ENCODE measurements at regions not wholly inside any gene's neighbourhood (a gene's known extent, or its start where the extent isn't known, plus 50 kb on each side); places are given as distances from the start of the nearest gene placed in this dataset.

DNA sequence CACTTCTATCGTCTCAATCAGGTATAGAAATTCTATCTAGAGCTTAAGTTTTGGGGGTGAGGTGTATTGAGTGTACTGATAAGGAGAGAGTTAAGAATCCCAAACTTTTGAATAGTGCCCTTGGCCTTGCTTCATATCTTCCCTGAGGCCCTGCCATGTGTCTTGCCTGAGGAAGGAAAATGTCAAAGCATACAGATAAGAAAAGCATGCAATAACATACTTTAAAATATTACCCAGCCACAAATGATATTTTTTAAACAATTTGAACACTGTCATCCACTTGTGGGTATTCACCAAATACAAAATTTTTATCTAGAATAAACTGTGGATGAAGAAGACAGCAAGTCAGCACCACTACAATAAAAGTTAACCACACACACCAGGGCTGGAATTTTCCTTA, 631.0 kb upstream of the ALCAM start:
- DNase-seq (ENCODE audit: low read depth in 2 of 2): no peak

DNA sequence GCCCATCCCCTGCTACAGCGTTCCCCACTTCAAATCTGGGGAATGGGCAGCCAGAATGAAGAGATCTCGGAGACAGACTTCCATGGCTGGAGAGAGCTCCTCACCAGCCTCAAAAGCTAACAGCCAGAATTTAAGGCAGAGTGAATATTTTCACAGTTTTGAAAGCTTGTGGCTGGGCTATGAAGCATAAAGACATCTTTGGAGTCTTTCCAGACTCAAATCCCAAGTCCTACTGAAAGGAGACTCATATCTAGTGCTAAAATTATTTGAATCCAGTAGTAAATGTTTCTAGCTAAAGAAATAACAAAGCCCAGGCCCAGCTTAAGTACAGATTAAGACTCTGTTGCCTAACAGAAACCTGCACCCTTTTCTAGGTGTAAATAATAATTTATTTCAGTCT, 628.4 kb upstream of the ALCAM start:
- DNase-seq (ENCODE audit: low read depth in 2 of 2): no peak

DNA sequence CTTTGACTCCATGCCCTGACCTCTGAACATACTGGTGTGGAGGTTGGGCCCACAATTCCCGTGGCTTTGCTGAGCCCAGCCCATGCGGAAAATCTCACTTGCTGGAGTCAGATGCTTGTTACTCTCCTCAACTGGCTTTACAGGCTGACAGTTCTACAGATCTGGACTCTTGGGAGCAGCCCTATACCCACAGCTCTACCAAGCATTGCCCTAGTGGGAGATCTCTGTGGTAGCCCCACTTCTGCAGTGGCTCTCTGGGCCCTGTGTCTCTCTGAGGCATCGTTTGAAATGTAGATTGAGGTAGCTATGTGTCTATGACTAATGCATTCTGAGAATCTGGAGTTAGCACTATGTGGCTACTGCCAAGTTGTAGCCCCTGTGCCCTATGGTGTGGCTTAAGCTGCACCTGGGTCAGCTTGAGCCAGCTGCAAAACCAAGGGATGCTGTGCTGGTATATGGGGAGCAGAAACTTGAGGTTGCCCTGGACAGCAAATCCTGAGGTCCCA, 625.8 kb upstream of the ALCAM start:
- no peak for DNase-seq (ENCODE audit: low read depth in 2 of 2)

DNA sequence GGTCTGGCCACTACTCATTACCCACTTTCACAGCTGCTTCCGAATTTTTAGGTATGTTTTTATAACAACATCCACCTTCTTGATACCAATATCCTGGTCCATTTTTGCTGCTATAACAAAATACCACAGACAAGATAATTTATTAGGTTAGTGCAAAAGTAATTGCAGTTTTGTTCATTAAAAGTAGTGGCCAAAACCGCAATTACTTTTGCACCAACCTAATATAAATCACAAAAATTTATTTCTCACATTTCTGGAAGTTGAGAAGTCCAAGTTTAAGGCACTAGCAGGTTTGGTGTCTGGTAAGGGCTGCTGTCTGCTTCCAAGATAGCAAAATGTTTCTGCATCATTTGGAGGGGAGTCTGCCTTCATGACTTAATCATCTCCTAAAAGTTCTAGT, 624.7 kb upstream of the ALCAM start:
- no peak for DNase-seq (ENCODE audit: low read depth in 2 of 2)

DNA sequence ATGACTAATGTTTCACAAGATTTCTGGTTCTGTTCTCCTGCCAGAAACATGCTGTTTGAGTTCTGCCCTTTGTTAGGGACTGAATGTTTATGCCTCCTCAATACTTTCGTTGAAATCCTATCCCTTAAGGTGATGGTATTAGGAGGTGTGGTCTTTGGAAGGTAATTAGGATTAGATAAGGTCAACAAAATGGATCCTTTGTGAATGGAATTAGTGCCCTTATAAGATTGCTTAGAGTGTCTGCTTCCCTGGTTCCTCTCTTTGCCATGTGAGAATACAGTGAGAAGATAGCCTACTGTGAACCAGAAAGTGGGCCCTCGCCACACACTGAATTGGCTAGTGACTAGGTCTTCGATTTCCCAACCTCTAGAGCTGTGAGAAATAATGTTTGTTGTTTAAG, 621.4 kb upstream of the ALCAM start:
- DNase-seq (ENCODE audit: low read depth in 2 of 2): no peak

DNA sequence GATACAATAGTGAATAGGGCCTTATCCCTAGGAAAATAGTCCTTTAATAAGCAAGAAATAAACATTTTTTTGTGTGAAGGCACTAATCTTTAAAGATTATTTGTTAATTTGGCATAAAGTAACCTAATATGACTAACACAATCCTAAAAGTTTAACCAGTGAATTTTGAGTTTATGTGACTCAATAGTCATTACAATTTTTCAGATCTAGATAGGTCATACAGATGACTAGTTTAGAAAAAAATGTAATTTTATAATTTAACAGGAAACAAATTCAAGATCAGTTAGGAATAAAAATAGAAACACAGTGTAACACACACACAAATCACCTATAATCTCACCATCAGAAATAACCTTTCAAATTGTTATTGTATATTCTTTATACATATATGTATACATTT, 620.7 kb upstream of the ALCAM start:
- DNase-seq (ENCODE audit: low read depth in 2 of 2): no peak

DNA sequence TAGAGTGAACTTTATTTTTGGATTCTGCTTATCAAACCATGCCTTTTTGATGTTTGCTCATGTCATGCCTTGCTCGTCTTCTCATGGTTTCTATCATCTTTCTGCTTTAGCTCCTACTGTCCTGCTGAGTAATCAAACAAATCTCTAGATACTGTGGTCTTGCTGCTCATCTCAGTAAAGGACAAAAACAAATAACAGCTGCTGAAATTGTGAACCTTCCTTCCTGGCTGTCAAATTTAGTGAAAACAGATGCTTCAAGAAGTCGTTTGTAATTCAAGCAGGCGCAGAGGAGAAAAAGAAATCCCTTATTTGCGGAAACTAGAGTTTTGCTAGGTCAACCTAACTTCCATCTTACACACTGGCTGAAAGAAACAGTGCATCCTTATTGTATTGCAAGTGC, 616.1 kb upstream of the ALCAM start:
- DNase-seq (ENCODE audit: low read depth in 2 of 2): no peak

DNA sequence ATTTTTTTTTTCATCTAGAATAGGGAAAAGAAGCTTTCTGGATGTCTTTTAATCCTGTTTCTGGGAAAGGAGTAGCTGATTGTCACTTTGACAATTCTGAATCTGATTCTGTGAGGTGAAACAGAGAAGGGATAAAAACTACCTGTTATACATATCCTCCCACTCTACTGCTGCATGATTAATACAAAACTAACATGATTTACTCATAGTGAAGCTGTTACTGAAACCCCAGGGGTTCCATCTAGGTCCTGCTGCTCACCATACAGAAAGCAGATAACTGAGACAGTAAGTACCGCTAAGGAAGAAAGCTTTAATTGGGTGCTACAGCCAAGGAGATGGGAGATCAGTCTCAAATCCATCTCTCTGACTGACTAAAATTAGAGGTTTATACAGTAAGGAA, 610.9 kb upstream of the ALCAM start:
- no peak for DNase-seq (ENCODE audit: low read depth in 2 of 2)

DNA sequence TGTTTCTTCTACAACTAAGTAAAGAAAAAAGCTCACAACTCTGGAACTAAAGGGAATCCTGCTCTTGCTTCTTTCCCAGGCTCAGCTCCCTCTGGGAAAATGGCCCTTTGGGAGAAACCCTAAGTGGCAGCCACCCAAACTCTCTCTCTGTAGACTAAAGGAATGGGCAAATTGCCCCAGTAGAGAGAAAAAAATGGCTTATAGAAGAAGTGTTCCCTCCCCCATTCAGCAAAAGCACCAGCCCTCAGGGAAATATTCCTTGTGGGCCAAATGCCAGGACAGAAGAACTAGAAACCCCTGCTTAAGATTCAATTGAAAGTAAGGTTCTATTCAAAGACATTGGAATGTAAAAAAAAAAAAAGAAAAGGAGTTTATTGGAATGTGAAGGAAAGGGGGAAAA, 603.7 kb upstream of the ALCAM start:
- no peak for DNase-seq (ENCODE audit: low read depth in 2 of 2)

DNA sequence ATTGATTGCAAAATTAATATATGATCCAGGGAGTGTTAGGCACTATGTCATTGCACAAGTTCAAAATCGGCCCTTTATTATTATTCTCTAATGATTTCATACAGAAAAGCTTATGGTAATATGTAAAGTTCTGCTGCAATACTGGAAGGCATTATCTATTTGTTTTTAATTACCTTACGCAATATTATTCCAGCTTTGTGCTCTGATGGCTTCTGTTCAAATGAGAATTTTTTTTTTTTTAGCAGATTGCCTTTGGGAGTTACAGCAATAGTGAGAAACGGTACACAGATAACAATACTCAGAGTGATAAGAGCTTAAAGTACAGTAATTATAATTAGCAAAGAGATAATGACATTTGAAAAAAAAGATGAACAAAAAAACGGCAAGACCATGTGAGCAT, 602.2 kb upstream of the ALCAM start:
- DNase-seq (ENCODE audit: low read depth in 2 of 2): no peak

DNA sequence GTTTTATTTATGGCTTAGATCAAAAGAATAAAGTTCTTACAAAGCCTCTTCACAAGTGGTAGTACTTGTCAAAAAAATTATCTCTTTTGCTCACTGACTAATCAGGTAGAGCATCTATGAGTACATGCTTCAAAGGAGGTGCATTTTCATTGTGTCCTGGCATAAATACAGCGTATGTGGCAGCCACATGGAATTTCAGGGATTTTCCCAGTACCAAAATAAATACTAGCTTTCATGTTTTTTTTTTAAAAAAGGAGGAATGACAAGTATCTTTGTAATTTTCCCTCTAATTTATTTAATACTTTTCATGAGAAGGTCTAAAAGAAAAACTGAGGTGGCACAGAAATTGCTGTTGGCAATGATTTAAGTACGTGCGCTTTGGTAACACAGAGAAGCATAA, 597.8 kb upstream of the ALCAM start:
- DNase-seq (ENCODE audit: low read depth in 2 of 2): no peak

DNA sequence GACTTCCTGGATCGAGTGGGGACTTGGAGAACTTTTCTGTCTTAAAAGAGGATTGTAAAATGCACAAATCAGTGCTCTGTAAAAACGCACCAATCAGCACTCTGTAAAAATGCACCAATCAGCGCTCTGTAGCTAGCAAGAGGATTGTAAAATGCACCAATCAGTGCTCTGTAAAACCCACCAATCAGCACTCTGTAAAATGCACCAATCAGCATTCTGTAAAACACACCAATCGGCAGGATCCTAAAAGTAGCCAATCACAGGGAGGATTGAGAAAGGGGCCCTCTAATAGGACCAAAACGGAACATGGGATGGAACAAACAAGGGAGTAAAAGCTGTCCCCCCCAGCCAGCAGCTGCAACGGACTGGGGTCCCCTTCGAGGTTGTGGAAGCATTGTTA, 587.4 kb upstream of the ALCAM start:
- DNase-seq (ENCODE audit: low read depth in 2 of 2): no peak

DNA sequence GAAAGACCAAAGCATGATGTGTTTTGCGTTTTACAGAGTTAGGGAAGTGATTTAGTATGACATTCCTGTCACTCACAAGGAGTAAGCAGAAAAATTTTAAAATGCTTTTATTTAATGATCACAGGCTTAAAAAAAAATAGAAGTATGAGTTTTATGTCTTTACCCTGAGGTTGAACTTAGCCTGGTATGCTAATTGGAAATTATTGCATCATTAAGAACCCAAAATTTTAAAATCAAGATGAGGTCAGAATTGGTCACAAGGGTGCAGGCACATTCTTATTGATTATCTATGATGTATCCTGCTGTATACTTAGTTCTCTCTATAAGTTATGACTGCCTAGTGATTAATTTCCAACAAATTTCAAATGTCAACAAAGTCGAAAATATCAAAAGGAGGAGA, 585.6 kb upstream of the ALCAM start:
- DNase-seq (ENCODE audit: low read depth in 2 of 2): no peak

DNA sequence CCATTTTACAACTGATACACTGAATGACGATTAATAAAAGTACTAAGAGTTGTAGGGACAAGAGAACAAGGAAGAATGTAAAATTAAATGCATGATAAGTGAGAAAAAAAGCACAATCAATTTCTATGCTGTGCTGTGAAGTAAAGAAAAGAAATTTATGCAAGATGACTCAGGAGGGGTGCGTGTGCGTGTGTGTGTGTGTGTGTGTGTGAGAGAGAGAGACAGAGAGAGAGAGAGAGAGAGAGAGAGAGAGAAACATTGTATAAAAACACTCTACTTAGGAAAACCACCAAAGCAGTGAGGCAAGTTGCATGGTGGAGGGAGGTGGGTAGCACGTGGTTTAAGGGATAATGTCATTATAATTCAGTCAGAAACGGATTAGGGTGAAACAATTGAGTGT, 580.8 kb upstream of the ALCAM start:
- DNase-seq (ENCODE audit: low read depth in 2 of 2): no peak

DNA sequence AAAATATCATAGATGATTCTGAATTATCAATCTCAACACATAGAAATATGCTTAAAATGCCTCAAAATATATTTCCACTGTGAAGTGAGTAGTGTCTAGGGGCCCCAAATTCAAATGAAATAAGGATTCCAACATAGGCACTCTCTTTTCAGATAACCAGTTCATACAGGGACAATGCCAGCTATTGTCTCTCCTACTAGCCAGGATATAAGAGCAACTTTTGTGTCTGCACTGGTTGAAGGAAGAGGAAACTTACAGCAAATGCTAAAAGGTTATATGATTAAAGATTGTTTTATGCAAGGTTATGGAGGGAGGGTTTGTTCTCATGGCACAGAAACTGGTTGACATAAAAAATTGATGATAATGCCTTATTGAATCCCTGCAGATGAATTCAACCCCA, 579.4 kb upstream of the ALCAM start:
- no peak for DNase-seq (ENCODE audit: low read depth in 2 of 2)

DNA sequence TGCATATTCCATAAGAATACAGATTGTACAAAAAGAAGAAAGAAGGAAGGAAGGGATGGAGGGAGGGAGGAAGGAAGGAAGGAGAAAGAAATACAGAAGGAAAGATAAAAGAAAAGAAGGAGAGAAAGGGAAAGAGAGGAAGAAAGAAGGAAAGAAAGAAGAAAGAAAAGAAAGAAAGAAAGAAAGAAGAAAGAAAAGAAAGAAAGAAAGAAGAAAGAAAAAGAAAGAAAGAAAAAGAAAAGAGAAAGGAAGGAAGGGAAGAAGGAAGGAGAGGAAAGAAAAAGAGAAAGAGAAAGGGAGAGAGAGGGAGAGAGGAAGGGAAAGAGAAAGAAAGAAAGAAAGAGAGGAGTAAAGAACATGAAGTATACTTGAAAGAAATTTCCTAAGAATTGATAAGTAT, 577.9 kb upstream of the ALCAM start:
- DNase-seq (ENCODE audit: low read depth in 2 of 2): no peak

DNA sequence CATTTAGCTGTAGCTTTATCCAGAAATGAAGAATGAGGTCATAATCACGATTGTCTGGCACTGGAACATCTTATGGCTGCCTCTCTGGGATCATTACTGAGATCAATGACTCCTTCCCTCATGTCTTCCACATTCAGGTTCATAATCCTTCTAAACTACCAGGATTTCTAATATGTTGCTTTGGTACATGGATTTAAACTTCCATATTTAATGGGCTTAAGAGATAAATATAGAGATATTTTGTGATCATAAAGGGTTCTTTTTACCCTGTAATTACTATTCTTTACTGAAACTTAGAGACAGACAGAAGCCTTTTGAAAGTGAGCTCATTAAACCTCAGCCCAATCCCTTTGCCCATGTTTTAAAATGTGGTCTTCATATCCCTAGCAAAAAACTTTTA, 575.4 kb upstream of the ALCAM start:
- DNase-seq (ENCODE audit: low read depth in 2 of 2): no peak

DNA sequence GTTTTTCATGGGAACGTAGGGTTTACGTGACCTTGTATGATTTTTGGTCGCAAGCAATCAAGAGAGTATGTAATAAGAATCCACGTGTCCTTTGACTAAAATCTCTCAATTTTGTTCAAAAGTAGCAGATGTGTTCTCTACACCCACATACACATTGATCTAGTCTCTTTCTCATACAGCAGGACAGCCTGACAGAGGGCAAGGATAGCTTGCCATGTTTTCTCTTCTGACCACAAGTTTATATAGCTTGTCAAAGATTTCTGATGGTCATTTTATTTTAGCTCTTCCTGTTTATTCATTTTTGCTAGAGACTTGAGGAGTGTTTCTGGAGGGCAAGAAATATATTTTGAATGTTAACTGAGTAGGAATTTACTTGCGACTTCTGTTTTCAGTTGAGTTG, 570.2 kb upstream of the ALCAM start:
- DNase-seq (ENCODE audit: low read depth in 2 of 2): no peak

DNA sequence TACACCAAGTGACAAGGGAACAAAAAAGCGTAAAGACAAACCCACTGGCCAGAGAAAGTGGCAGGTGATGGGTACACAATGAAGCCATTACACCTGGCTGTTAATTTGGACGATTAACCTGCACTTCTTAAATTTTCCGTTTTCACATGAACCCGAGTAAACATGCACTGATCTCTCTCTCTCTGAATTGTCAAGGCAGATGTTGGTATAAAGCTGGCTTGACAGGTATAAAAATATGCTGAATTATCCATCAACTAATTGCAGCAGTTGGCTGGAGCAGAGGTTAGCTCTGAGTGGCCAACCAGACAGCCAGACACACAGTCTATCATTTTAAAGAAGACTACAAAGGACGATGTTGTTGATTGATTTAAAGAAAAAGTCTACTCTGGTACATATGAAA, 561.7 kb upstream of the ALCAM start:
- DNase-seq (ENCODE audit: low read depth in 2 of 2): no peak

DNA sequence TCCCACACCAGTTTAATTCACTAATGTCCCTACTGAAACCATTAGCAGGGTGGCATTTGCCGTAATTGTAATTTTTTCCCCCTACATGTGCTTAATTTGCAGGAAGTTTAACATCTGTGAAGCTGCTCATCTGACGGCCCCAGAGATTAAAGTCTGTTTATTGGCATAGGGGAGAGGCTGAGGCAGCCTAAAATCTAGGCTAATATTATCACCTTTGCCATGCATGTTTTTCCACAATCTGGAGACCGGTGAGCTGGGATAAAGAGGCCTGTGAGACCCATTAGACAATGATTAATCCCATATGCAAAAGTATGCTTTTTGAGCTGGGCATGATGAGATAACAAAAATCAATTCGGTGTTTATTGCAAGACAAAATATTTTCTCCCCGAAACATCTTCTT, 561.2 kb upstream of the ALCAM start:
- no peak for DNase-seq (ENCODE audit: low read depth in 2 of 2)

DNA sequence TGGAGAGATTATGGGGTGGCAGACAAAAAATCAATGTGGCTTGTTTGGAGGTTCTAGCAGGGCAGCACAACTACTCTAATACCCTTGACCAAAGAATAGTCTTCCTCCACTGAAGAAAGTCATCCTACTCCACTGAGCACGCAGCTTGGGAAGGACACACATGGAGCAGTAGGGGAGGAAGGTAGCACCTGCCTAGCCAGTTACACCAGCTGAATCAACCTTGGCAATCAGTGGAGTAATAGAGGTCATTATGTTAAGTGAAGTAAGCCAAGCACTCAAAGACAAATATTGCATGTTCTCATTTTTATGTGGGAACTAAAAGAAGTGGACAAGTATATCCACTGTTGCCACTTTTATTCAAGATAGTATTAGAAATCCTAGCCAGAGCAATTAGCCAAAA, 555.8 kb upstream of the ALCAM start:
- DNase-seq (ENCODE audit: low read depth in 2 of 2): no peak

DNA sequence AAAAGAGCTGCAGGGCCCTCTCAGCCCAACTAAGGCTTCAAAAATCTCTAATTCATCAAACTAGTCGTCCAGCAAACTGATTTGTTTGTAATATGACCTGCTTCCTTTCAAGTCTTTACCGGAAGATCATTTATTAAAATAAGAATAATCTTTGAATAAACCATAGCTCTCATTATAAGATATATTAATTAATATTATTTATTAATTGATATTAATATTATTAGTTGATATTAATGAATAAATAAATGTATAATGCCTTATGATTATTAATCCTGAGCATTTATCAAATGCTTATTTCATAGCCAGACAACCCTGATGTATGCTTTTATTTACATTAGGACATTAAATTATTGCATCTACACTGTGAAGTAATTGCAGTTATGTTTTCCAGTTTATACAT, 550.7 kb upstream of the ALCAM start:
- DNase-seq (ENCODE audit: low read depth in 2 of 2): no peak

DNA sequence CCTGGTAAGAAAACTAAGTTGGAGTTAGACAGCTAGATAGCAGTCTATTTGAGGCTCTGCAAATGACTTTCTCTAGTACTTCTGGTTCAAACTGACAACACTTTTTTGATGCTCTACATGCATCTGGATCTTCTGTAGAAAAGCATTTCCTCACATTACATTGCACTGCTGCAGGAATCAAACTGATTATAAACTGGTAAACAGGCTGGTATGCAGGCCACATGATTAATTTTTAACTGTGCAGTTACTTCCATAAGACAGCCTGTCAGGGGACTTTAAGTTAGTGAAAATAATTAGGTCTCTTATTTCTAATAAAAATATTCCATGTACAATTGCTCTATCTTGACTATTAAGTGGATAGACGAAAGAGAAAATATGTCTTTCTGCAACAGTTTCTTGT, 550.0 kb upstream of the ALCAM start:
- DNase-seq (ENCODE audit: low read depth in 2 of 2): no peak

DNA sequence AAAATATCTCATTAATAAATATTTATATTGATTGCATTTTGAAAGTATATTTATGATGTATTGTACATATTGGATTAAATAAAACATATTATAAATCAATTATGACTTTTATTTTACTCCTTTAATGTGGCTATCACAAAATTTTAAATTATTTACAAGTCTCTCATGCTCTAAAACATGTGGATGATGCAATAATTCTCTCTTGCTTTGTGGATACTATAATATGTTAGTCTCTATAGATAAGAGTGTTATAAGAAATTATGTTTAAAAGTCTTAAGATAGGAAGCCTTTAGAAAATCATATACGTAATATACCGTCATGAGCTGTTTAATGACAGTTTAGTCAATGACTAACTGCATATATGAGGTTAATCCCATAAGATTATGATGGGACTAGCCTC, 547.4 kb upstream of the ALCAM start:
- DNase-seq (ENCODE audit: low read depth in 2 of 2): no peak

DNA sequence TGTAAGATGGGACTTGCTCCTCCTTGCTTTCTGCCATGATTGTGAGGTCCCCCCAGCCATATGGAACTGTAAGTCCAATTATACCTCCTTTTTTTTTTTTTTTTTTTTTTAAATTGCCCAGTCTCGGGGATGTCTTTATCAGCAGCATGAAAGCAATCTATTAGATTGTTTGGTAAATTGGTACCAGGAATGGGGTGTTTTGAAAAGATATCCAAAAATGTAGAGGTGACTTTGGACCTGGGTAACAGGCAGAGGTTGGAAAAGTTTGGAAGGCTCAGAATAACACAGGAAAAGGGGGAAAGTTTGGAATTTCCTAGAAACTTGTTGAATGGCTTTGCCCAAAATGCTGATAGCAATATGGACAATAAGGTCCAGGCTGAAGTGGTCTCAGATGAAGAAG, 545.8 kb upstream of the ALCAM start:
- DNase-seq (ENCODE audit: low read depth in 2 of 2): no peak
